GM12878 (cell line): ENCODE measurements at regions not wholly inside any gene's neighbourhood (a gene's known extent, or its start where the extent isn't known, plus 50 kb on each side); places are given as distances from the start of the nearest gene placed in this dataset.

Experiments
- EED ChIP-seq: sonication (generic); IDR thresholded peaks from 2 replicates; pipeline ENCODE4 v1.6.1; 2016; ENCODE audit warnings: antibody characterized with exemption, low read depth
- EGR1 ChIP-seq, 2 experiments: IDR thresholded peaks; 1 replicate in 1 of 2; 2 replicates in 1 of 2; pipeline ENCODE4 v1.6.1; 2011 to 2012; ENCODE audit warnings: low read depth in 2 of 2, low read length in 2 of 2, borderline replicate concordance in 1 of 2, mild to moderate bottlenecking in 1 of 2, moderate library complexity in 1 of 2
- NR2C2 ChIP-seq: IDR thresholded peaks from 2 replicates; pipeline ENCODE4 v1.6.1; 2011; ENCODE audit warnings: borderline replicate concordance, low read depth; ENCODE audit not compliant: control insufficient read depth, insufficient read length
- NR2F1 ChIP-seq: fragments of 450-650 bp; conservative IDR thresholded peaks from 2 replicates; pipeline ENCODE4 v1.6.1; 2017; ENCODE audit warnings: mild to moderate bottlenecking
- RAD21 ChIP-seq: IDR thresholded peaks from 2 replicates; pipeline ENCODE4 v1.6.1; 2011; ENCODE audit warnings: mild to moderate bottlenecking, low read depth, low read length, moderate library complexity; ENCODE audit not compliant: insufficient read depth

DNA sequence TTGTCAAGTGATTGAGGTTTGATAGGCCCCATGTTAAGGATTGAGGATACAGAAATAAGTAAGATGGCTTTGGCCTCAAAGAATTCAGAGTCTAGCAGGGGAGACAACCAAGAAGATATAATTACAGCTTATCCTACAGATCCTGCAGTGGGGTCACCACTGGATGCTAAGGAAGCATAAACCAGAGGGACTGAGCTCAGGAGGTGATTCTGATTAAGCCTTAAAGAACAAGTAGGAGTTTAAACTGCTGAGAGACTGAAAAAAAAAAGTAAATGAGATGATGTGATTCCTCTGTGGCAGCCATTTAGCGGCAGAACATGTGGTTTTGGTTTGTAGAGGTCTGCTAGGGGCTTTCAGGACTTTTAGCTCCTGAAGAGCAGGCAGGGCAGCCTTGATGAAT is 72.1 kb upstream of the ROPN1 start:
- TF ChIP-seq RAD21: no peak
- no peak for TF ChIP-seq NR2C2
- TF ChIP-seq EED: no peak
- no peak for TF ChIP-seq EGR1 (IDR thresholded peaks at IDR 0.05; ENCODE audit: borderline replicate concordance in 1 of 2, low read depth in 2 of 2, low read length in 2 of 2)
- no peak for TF ChIP-seq NR2F1
